SU-DHL-6 (cell line): ENCODE measurements at regions not wholly inside any gene's neighbourhood (a gene's known extent, or its start where the extent isn't known, plus 50 kb on each side); places are given as distances from the start of the nearest gene placed in this dataset.

Experiments used
- CTCF ChIP-seq: fragments of 200-600 bp; sonication (generic); IDR thresholded peaks from one replicate; pipeline ENCODE4 v1.5.1; 2017; ENCODE audit warnings: antibody characterized with exemption, mild to moderate bottlenecking, low read length, moderate library complexity; ENCODE audit not compliant: insufficient read depth, poor library complexity, severe bottlenecking
- EZH2phosphoT487 ChIP-seq: fragments of 200-600 bp; sonication (generic), shearing (Covaris generic); conservative IDR thresholded peaks from 2 replicates; pipeline ENCODE4 v1.6.1; 2018; ENCODE audit warnings: mild to moderate bottlenecking, antibody characterized with exemption, low read length, moderate library complexity, mixed read lengths

GRCh38 chr7:109955986-109956385 is 1134.9 kb upstream of the LRRN3 start:
- no peak for TF ChIP-seq EZH2phosphoT487
- TF ChIP-seq CTCF, result no peak
